ENCODE measurements at regions not wholly inside any gene's neighbourhood (a gene's known extent, or its start where the extent isn't known, plus 50 kb on each side); places are given as distances from the start of the nearest gene placed in this dataset.

DNA sequence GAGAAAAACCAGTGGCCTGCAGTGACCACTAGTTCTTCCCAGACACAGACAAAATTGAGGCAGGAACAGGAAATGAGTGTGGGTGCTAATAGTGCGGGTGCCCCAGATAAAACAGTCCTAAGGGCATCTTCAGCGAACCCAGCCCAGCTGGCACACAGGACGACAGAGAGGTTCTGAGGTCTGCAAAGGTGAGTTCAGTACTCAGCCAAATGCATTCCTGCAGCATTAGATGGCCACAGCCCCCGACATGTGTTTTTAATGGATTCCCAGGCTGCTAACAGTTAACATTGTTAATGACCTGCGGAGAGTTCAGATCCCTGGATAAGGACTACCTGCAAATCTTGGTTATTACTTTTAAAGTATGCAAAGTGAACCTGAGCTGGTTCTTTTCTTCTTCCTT, 196.0 kb downstream of the HIBADH start:
- Histone ChIP-seq H3K4me3 (no peak overlapping the region), H3K27ac (no peak overlapping the region)
- TF ChIP-seq, protein P1, sequence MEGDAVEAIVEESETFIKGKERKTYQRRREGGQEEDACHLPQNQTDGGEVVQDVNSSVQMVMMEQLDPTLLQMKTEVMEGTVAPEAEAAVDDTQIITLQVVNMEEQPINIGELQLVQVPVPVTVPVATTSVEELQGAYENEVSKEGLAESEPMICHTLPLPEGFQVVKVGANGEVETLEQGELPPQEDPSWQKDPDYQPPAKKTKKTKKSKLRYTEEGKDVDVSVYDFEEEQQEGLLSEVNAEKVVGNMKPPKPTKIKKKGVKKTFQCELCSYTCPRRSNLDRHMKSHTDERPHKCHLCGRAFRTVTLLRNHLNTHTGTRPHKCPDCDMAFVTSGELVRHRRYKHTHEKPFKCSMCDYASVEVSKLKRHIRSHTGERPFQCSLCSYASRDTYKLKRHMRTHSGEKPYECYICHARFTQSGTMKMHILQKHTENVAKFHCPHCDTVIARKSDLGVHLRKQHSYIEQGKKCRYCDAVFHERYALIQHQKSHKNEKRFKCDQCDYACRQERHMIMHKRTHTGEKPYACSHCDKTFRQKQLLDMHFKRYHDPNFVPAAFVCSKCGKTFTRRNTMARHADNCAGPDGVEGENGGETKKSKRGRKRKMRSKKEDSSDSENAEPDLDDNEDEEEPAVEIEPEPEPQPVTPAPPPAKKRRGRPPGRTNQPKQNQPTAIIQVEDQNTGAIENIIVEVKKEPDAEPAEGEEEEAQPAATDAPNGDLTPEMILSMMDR (IDR thresholded peaks at IDR 0.05): no peak
- DNase-seq (ENCODE audit: low spot score): no peak

DNA sequence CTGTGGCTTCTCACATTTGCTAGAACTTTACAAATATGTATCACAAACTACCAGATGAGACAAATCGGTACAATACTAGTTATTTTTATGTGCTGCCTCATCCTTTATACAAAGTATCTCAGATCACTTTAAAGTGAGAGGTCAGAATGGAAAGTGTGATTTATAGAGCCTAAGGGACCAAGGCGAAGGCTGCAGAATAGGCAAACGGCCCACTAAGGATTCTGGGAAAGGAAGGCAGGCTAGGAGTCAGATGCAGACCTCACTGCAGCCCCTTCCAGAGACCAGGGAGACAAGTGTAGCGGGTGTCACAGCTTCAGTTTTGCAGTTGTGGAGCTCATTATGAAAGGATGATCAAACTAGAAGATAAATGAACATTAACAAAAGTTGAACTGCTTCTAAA, 190.6 kb downstream of the HIBADH start:
- H3K4me3 ChIP-seq: no peak overlapping the region
- no peak overlapping the region for H3K27ac ChIP-seq
- DNase-seq (ENCODE audit: low spot score): no peak
- TF ChIP-seq, protein P1 (IDR thresholded peaks at IDR 0.05): no peak

All from coronary artery (tissue), 2 donors.